ENCODE measurements at regions not wholly inside any gene's neighbourhood (a gene's known extent, or its start where the extent isn't known, plus 50 kb on each side); places are given as distances from the start of the nearest gene placed in this dataset.

GRCh38 chr3:150105025-150105424 is 134.3 kb upstream of the PFN2 start:
- Mint-ChIP-seq H3K27ac (no peak overlapping the region), H3K9me3 (peaks cover 0 to 2% of the 10 kb centered on the region in 2 donors), H3K4me1 (no peaks in the 10 kb centered on the region), H3K4me3 (no peak overlapping the region), H3K27me3 (ENCODE audit: low read depth in 2 of 2) (peaks cover 3 to 12% of the 10 kb centered on the region in 2 donors), H3K36me3 (no peaks in the 10 kb centered on the region)
- Histone ChIP-seq H3K27ac (ENCODE audit: low read length) (no peak overlapping the region), H3K9me3 (ENCODE audit: control insufficient read depth, insufficient read depth, low read length) (no peaks in the 10 kb centered on the region), H3K4me1 (ENCODE audit: control insufficient read depth, insufficient read depth, low read length) (no peaks in the 10 kb centered on the region), H3K27me3 (ENCODE audit: control insufficient read depth, insufficient read depth, low read length) (no peaks in the 10 kb centered on the region), H3K4me3 (ENCODE audit: low read length) (no peak overlapping the region), H3K36me3 (ENCODE audit: control insufficient read depth, insufficient read depth, low read length) (no peaks in the 10 kb centered on the region)
- intact Hi-C loops (cut with micrococcal nuclease) = no loop called here
- no CpG with 5 or more reads among the region's 1 CpG for WGBS (ENCODE audit: insufficient coverage)
- DNase-seq = no peak
- TF ChIP-seq CTCF (IDR thresholded peaks at IDR 0.05) = no peak
- ATAC-seq = no peak

- no peaks in the 10 kb centered on the region for H3K36me3 Mint-ChIP-seq
- peaks cover 3 to 12% of the 10 kb centered on the region in 2 donors for H3K27me3 Mint-ChIP-seq (ENCODE audit: low read depth in 2 of 2)
- no peaks in the 10 kb centered on the region for H3K4me1 Mint-ChIP-seq
- WGBS (ENCODE audit: insufficient coverage) = 93% methylated on average over 2 of the region's 3 CpGs
- Histone ChIP-seq H3K36me3 (ENCODE audit: control insufficient read depth, insufficient read depth, low read length) (no peaks in the 10 kb centered on the region), H3K27me3 (ENCODE audit: control insufficient read depth, insufficient read depth, low read length) (no peaks in the 10 kb centered on the region), H3K27ac (ENCODE audit: low read length) (no peak overlapping the region), H3K4me1 (ENCODE audit: control insufficient read depth, insufficient read depth, low read length) (no peaks in the 10 kb centered on the region), H3K4me3 (ENCODE audit: low read length) (no peak overlapping the region), H3K9me3 (ENCODE audit: control insufficient read depth, insufficient read depth, low read length) (no peaks in the 10 kb centered on the region)
- no peak for TF ChIP-seq CTCF (IDR thresholded peaks at IDR 0.05)
- DNase-seq (no peak), ATAC-seq (no peak)
- peaks cover 0 to 2% of the 10 kb centered on the region in 2 donors for H3K9me3 Mint-ChIP-seq
- intact Hi-C loops (cut with micrococcal nuclease) = no loop called here
- H3K4me3 Mint-ChIP-seq = no peak overlapping the region
- H3K27ac Mint-ChIP-seq = no peak overlapping the region
Observed at GRCh38 chr3:150104564-150104963, 133.9 kb upstream of the PFN2 start.

- no peak for ATAC-seq
- Histone ChIP-seq H3K36me3 (ENCODE audit: control insufficient read depth, insufficient read depth, low read length) (no peaks in the 10 kb centered on the region), H3K9me3 (ENCODE audit: control insufficient read depth, insufficient read depth, low read length) (no peaks in the 10 kb centered on the region), H3K4me3 (ENCODE audit: low read length) (no peak overlapping the region), H3K27ac (ENCODE audit: low read length) (no peak overlapping the region), H3K4me1 (ENCODE audit: control insufficient read depth, insufficient read depth, low read length) (no peaks in the 10 kb centered on the region), H3K27me3 (ENCODE audit: control insufficient read depth, insufficient read depth, low read length) (no peaks in the 10 kb centered on the region)
- Mint-ChIP-seq H3K9me3 (peaks cover 0 to 2% of the 10 kb centered on the region in 2 donors), H3K27me3 (ENCODE audit: low read depth in 2 of 2) (peaks cover 0 to 12% of the 10 kb centered on the region in 2 donors), H3K36me3 (no peaks in the 10 kb centered on the region), H3K27ac (no peak overlapping the region), H3K4me1 (no peaks in the 10 kb centered on the region), H3K4me3 (no peak overlapping the region)
- no peak for DNase-seq
- intact Hi-C loops (cut with micrococcal nuclease) = no loop called here
- no CpG with 5 or more reads among the region's 1 CpG for WGBS (ENCODE audit: insufficient coverage)
- TF ChIP-seq CTCF (IDR thresholded peaks at IDR 0.05) = no peak
Observed at GRCh38 chr3:150101016-150101415, 130.3 kb upstream of the PFN2 start.

GRCh38 chr3:150098621-150099020 is 127.9 kb upstream of the PFN2 start:
- intact Hi-C loops (cut with micrococcal nuclease) = no loop called here
- no peaks in the 10 kb centered on the region for H3K36me3 Mint-ChIP-seq
- H3K9me3 Mint-ChIP-seq = peaks cover 0 to 2% of the 10 kb centered on the region in 2 donors
- no peaks in the 10 kb centered on the region for H3K27me3 ChIP-seq (ENCODE audit: control insufficient read depth, insufficient read depth, low read length)
- H3K27ac ChIP-seq (ENCODE audit: low read length) = no peak overlapping the region
- H3K4me3 Mint-ChIP-seq = no peak overlapping the region
- no peaks in the 10 kb centered on the region for H3K4me1 ChIP-seq (ENCODE audit: control insufficient read depth, insufficient read depth, low read length)
- no peak overlapping the region for H3K4me3 ChIP-seq (ENCODE audit: low read length)
- no peak for DNase-seq
- H3K27me3 Mint-ChIP-seq (ENCODE audit: low read depth in 2 of 2) = peaks cover 0 to 4% of the 10 kb centered on the region in 2 donors
- no peaks in the 10 kb centered on the region for H3K36me3 ChIP-seq (ENCODE audit: control insufficient read depth, insufficient read depth, low read length)
- no peak overlapping the region for H3K27ac Mint-ChIP-seq
- WGBS (ENCODE audit: insufficient coverage) = 90% methylated on average over 2 of the region's 3 CpGs
- no peaks in the 10 kb centered on the region for H3K9me3 ChIP-seq (ENCODE audit: control insufficient read depth, insufficient read depth, low read length)
- ATAC-seq = no peak
- TF ChIP-seq CTCF (IDR thresholded peaks at IDR 0.05) = no peak
- no peaks in the 10 kb centered on the region for H3K4me1 Mint-ChIP-seq

Measured in natural killer cell (primary cell).